ENCODE measurements at regions not wholly inside any gene's neighbourhood (a gene's known extent, or its start where the extent isn't known, plus 50 kb on each side); places are given as distances from the start of the nearest gene placed in this dataset.

GRCh38 chr6:166106076-166106686 is 61.5 kb downstream of the TBXT start:
- DNase-seq = peak; percentile 80

GRCh38 chr6:166105341-166106075 is 62.1 kb downstream of the TBXT start:
- no peak for DNase-seq

GRCh38 chr6:166104872-166105271 is 62.8 kb downstream of the TBXT start:
- no peak for DNase-seq

- DNase-seq = no peak
Observed at GRCh38 chr6:166104107-166104506, 63.5 kb downstream of the TBXT start.

GRCh38 chr6:166101819-166102419 is 65.7 kb downstream of the TBXT start:
- no peak for DNase-seq

- DNase-seq = peak; percentile 82
Observed at GRCh38 chr6:166097914-166098522, 69.6 kb downstream of the TBXT start.

- no peak for DNase-seq
Observed at GRCh38 chr6:166087852-166088251, 79.8 kb downstream of the TBXT start.

GRCh38 chr6:166087246-166087645 is 80.4 kb downstream of the TBXT start:
- DNase-seq = no peak

GRCh38 chr6:166085500-166085899 is 82.2 kb downstream of the TBXT start:
- no peak for DNase-seq

- DNase-seq = no peak
Observed at GRCh38 chr6:166084951-166085350, 82.7 kb downstream of the TBXT start.

- DNase-seq = no peak
Observed at GRCh38 chr6:166079841-166080240, 87.8 kb downstream of the TBXT start.

GRCh38 chr6:166078294-166078693 is 89.4 kb downstream of the TBXT start:
- DNase-seq = no peak

- no peak for DNase-seq
Observed at GRCh38 chr6:166076625-166077024, 91.0 kb downstream of the TBXT start.

- no peak for DNase-seq
Observed at GRCh38 chr6:166075925-166076324, 91.7 kb downstream of the TBXT start.

GRCh38 chr6:166075186-166075585 is 92.5 kb downstream of the TBXT start:
- DNase-seq = no peak

- DNase-seq = no peak
Observed at GRCh38 chr6:166073082-166073481, 94.6 kb downstream of the TBXT start.

GRCh38 chr6:166068768-166069167 is 98.9 kb downstream of the TBXT start:
- no peak for DNase-seq

GRCh38 chr6:166058064-166058739 is 109.4 kb downstream of the TBXT start:
- DNase-seq = peak; percentile 17

- DNase-seq = no peak
Observed at GRCh38 chr6:166057431-166057830, 110.2 kb downstream of the TBXT start.

- no peak for DNase-seq
Observed at GRCh38 chr6:166056637-166057036, 111.0 kb downstream of the TBXT start.

- no peak for DNase-seq
Observed at GRCh38 chr6:166055801-166056200, 111.8 kb downstream of the TBXT start.

- DNase-seq = no peak
Observed at GRCh38 chr6:166052837-166053236, 114.8 kb downstream of the TBXT start.

- no peak for DNase-seq
Observed at GRCh38 chr6:166050559-166050958, 117.1 kb downstream of the TBXT start.

All from retina (tissue), 1 donor.